Loucy (cell line): ENCODE measurements at regions not wholly inside any gene's neighbourhood (a gene's known extent, or its start where the extent isn't known, plus 50 kb on each side); places are given as distances from the start of the nearest gene placed in this dataset.

Source experiments
- H2AFZ ChIP-seq: fragments of 200-600 bp; sonication (generic); 2 replicates; pipeline ENCODE4 v1.6.0; 2016; ENCODE audit warnings: antibody characterized with exemption, mild to moderate bottlenecking, low read length, moderate library complexity
- H3F3A ChIP-seq: fragments of 200-600 bp; 2 replicates; pipeline ENCODE4 v1.6.0; 2016; ENCODE audit warnings: antibody characterized with exemption, low read depth, mild to moderate bottlenecking
- H3K27me3 ChIP-seq: fragments of 200-600 bp; sonication (generic); 2 replicates; pipeline ENCODE4 v1.6.1; 2014; ENCODE audit warnings: low read length, mild to moderate bottlenecking; ENCODE audit not compliant: insufficient read depth, poor library complexity, severe bottlenecking
- H3K36me3 ChIP-seq: fragments of 200-600 bp; sonication (generic); 2 replicates; pipeline ENCODE4 v1.6.1; 2016; ENCODE audit warnings: low read length; ENCODE audit not compliant: insufficient read depth
- H3K4me1 ChIP-seq: fragments of 200-600 bp; sonication (generic); 2 replicates; pipeline ENCODE4 v1.5.1; 2014; ENCODE audit warnings: low read length, mild to moderate bottlenecking; ENCODE audit not compliant: insufficient read depth, poor library complexity, severe bottlenecking
- H3K4me2 ChIP-seq: fragments of 200-600 bp; sonication (generic); 2 replicates; pipeline ENCODE4 v1.6.0; 2014; ENCODE audit warnings: antibody characterized with exemption, low read length, low read depth, mild to moderate bottlenecking; ENCODE audit not compliant: poor library complexity, severe bottlenecking
- H3K4me3 ChIP-seq: fragments of 200-600 bp; sonication (generic); 2 replicates; pipeline ENCODE4 v1.5.1; 2014; ENCODE audit warnings: low read length, mild to moderate bottlenecking, mixed read lengths; ENCODE audit not compliant: poor library complexity, severe bottlenecking
- H3K79me2 ChIP-seq: fragments of 200-600 bp; sonication (generic); 2 replicates; pipeline ENCODE4 v1.6.1; 2014; ENCODE audit warnings: low read length; ENCODE audit not compliant: insufficient read depth
- H3K9ac ChIP-seq: fragments of 200-600 bp; sonication (generic); 2 replicates; pipeline ENCODE4 v1.6.0; 2014; ENCODE audit warnings: mild to moderate bottlenecking, low read depth, low read length, moderate library complexity; ENCODE audit not compliant: poor library complexity, severe bottlenecking
- H3K9me2 ChIP-seq: fragments of 200-600 bp; sonication (generic); replicated peaks from 2 replicates; pipeline ENCODE4 v1.6.1; 2016; ENCODE audit warnings: low read depth, low read length, mixed read lengths
- H3K9me3 ChIP-seq: fragments of 200-600 bp; sonication (generic); 2 replicates; pipeline ENCODE4 v1.6.1; 2014; ENCODE audit warnings: mild to moderate bottlenecking, antibody characterized with exemption, low read length, low read depth; ENCODE audit not compliant: insufficient read depth
- H4K20me1 ChIP-seq: fragments of 200-600 bp; sonication (generic); 2 replicates; pipeline ENCODE4 v1.6.0; 2014; ENCODE audit warnings: antibody characterized with exemption, low read length, mild to moderate bottlenecking; ENCODE audit not compliant: insufficient read depth, poor library complexity, severe bottlenecking
- EZH2phosphoT487 ChIP-seq: fragments of 200-600 bp; IDR thresholded peaks from 2 replicates; pipeline ENCODE4 v1.6.1; 2018; ENCODE audit warnings: antibody characterized with exemption, mild to moderate bottlenecking, moderate library complexity, borderline replicate concordance
- TF ChIP-seq, protein P1 (sequence below): fragments of 200-600 bp; sonication (generic); conservative IDR thresholded peaks from 2 replicates; pipeline ENCODE4 v1.5.1; 2014; ENCODE audit warnings: mild to moderate bottlenecking, antibody characterized with exemption, low read length

DNA sequence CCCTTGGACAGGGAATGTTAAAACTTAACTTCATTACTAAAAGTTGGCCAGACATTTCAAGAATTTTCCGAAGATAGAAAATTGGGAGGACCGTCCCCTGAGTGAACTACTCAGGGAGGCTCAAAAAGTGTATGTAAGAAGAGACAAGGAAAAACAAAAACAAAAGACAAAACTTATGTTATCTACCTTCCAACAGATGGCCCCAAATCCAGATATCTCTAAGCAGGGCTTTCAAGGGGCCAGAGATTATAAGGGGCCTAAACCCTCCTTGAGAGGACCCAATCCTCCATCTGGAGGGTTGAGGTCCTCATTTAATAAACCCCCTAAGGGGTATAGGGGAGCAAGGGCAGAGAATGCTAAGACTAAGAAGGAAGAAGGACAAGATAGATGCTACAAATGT, 203.6 kb downstream of the SH2D4B start:
- H3K4me3 ChIP-seq, result no peak overlapping the region
- H3K4me2 ChIP-seq, result no peak overlapping the region
- no peaks in the 10 kb centered on the region for H3K4me1 ChIP-seq
- H3F3A ChIP-seq, result no peaks in the 10 kb centered on the region
- H3K27me3 ChIP-seq, result no peaks in the 10 kb centered on the region
- no peak for TF ChIP-seq EZH2phosphoT487
- TF ChIP-seq, protein P1, sequence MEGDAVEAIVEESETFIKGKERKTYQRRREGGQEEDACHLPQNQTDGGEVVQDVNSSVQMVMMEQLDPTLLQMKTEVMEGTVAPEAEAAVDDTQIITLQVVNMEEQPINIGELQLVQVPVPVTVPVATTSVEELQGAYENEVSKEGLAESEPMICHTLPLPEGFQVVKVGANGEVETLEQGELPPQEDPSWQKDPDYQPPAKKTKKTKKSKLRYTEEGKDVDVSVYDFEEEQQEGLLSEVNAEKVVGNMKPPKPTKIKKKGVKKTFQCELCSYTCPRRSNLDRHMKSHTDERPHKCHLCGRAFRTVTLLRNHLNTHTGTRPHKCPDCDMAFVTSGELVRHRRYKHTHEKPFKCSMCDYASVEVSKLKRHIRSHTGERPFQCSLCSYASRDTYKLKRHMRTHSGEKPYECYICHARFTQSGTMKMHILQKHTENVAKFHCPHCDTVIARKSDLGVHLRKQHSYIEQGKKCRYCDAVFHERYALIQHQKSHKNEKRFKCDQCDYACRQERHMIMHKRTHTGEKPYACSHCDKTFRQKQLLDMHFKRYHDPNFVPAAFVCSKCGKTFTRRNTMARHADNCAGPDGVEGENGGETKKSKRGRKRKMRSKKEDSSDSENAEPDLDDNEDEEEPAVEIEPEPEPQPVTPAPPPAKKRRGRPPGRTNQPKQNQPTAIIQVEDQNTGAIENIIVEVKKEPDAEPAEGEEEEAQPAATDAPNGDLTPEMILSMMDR, result no peak
- H2AFZ ChIP-seq, result no peak overlapping the region
- H3K79me2 ChIP-seq, result no peaks in the 10 kb centered on the region
- H3K9ac ChIP-seq, result no peak overlapping the region
- no peaks in the 10 kb centered on the region for H3K9me2 ChIP-seq
- H4K20me1 ChIP-seq, result no peaks in the 10 kb centered on the region
- H3K36me3 ChIP-seq, result no peaks in the 10 kb centered on the region
- H3K9me3 ChIP-seq, result no peaks in the 10 kb centered on the region

DNA sequence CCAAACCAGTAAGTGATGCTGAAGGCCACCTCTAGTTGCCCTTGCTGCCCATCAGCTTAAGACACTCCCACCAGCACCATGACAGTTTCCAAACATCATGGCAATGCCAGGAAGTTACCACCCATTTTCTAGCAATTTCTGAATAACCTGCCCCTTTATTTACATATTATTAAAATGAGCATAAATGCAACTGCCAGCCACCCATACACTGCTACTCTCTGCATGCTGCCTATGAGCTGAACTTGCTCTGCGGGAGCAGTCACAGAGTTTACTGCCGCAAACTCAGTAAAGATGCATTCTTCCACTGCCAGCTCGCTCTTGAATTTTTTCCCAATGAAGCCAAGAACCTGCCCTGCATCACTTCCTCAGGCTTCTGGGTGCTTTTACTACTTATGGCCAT, 212.6 kb downstream of the SH2D4B start:
- Histone ChIP-seq H3K9me2 (no peaks in the 10 kb centered on the region), H2AFZ (no peak overlapping the region)

DNA sequence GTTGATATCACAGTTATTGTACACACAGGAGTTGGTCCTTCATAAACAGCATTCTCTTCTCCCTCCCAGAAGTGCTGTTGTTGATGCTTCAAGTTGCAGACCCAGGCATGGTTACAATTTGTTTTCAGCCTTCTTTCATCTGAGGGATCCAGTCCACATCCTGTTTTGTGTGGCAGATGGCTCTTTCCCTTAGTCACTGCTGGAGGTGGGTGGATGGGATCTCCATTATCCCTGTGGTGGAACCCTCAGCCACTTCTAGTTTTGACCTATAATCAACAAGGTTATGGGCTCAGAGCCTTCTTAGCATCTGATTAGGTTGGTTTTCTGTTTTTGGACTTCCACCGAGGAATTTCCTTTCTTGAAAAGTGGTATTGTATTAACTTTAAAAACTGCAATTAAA, 214.2 kb downstream of the SH2D4B start:
- Histone ChIP-seq H3K4me2 (no peak overlapping the region), H3K9ac (no peak overlapping the region), H3F3A (no peaks in the 10 kb centered on the region), H4K20me1 (no peaks in the 10 kb centered on the region), H3K4me3 (no peak overlapping the region), H3K79me2 (no peaks in the 10 kb centered on the region), H3K36me3 (no peaks in the 10 kb centered on the region), H3K9me2 (no peaks in the 10 kb centered on the region), H3K4me1 (peaks cover 10% of the 10 kb centered on the region), H2AFZ (no peak overlapping the region), H3K9me3 (no peaks in the 10 kb centered on the region), H3K27me3 (no peaks in the 10 kb centered on the region)
- TF ChIP-seq, protein P1, result no peak
- no peak for TF ChIP-seq EZH2phosphoT487

More for the DNA sequence above, 212.6 kb downstream of the SH2D4B start:
- Histone ChIP-seq H3K36me3 (no peaks in the 10 kb centered on the region), H3K4me2 (no peak overlapping the region), H3F3A (no peaks in the 10 kb centered on the region), H4K20me1 (no peaks in the 10 kb centered on the region), H3K4me1 (peaks cover 10% of the 10 kb centered on the region), H3K79me2 (no peaks in the 10 kb centered on the region), H3K9ac (no peak overlapping the region), H3K9me3 (no peaks in the 10 kb centered on the region), H3K27me3 (no peaks in the 10 kb centered on the region), H3K4me3 (no peak overlapping the region)
- TF ChIP-seq, protein P1, result no peak
- no peak for TF ChIP-seq EZH2phosphoT487
